ENCODE measurements at regions not wholly inside any gene's neighbourhood (a gene's known extent, or its start where the extent isn't known, plus 50 kb on each side); places are given as distances from the start of the nearest gene placed in this dataset.
A peak's percentile ranks its signal among the peaks of the same experiment; 100 is the strongest.

- no peak for DNase-seq
Observed at GRCh38 chr5:61831736-61832135, 474.3 kb upstream of the KIF2A start.

GRCh38 chr5:61837788-61838187 is 468.2 kb upstream of the KIF2A start:
- DNase-seq: no peak

- DNase-seq: no peak
Observed at GRCh38 chr5:61840361-61840760, 465.6 kb upstream of the KIF2A start.

GRCh38 chr5:61842840-61843239 is 463.2 kb upstream of the KIF2A start:
- DNase-seq: no peak

GRCh38 chr5:61850696-61851095 is 455.3 kb upstream of the KIF2A start:
- DNase-seq: no peak

- no peak for DNase-seq
Observed at GRCh38 chr5:61854531-61854930, 451.5 kb upstream of the KIF2A start.

- no peak for DNase-seq
Observed at GRCh38 chr5:61860978-61861377, 445.0 kb upstream of the KIF2A start.

- no peak for DNase-seq
Observed at GRCh38 chr5:61866930-61867329, 439.1 kb upstream of the KIF2A start.

- no peak for DNase-seq
Observed at GRCh38 chr5:61869333-61869732, 436.7 kb upstream of the KIF2A start.

- DNase-seq: no peak
Observed at GRCh38 chr5:61878471-61878870, 427.5 kb upstream of the KIF2A start.

- DNase-seq: no peak
Observed at GRCh38 chr5:61881821-61882487, 424.1 kb upstream of the KIF2A start.

- DNase-seq: no peak
Observed at GRCh38 chr5:61882901-61883500, 423.0 kb upstream of the KIF2A start.

GRCh38 chr5:61884252-61884855 is 421.7 kb upstream of the KIF2A start:
- DNase-seq: no peak

GRCh38 chr5:61886214-61886613 is 419.8 kb upstream of the KIF2A start:
- no peak for DNase-seq

- no peak for DNase-seq
Observed at GRCh38 chr5:61887271-61887670, 418.7 kb upstream of the KIF2A start.

GRCh38 chr5:61894046-61894445 is 412.0 kb upstream of the KIF2A start:
- DNase-seq: no peak

- DNase-seq: no peak
Observed at GRCh38 chr5:61896811-61897210, 409.2 kb upstream of the KIF2A start.

- DNase-seq: no peak
Observed at GRCh38 chr5:61897251-61897650, 408.8 kb upstream of the KIF2A start.

GRCh38 chr5:61901997-61902396 is 404.0 kb upstream of the KIF2A start:
- DNase-seq: no peak

- no peak for DNase-seq
Observed at GRCh38 chr5:61904730-61905129, 401.3 kb upstream of the KIF2A start.

- DNase-seq: peak; percentile 36
Observed at GRCh38 chr5:61905613-61906012, 400.4 kb upstream of the KIF2A start.

- DNase-seq: no peak
Observed at GRCh38 chr5:61906820-61907219, 399.2 kb upstream of the KIF2A start.

- DNase-seq: no peak
Observed at GRCh38 chr5:61907995-61908394, 398.0 kb upstream of the KIF2A start.

GRCh38 chr5:61910771-61911170 is 395.2 kb upstream of the KIF2A start:
- no peak for DNase-seq

Measured in tongue (tissue), 1 donor.